D721Med (cell line): ENCODE measurements at regions not wholly inside any gene's neighbourhood (a gene's known extent, or its start where the extent isn't known, plus 50 kb on each side); places are given as distances from the start of the nearest gene placed in this dataset.

Experiments used
- DNase-seq: peaks from one replicate; pipeline ENCODE4 v3.0.0; 2011; ENCODE audit warnings: low spot score; ENCODE audit not compliant: insufficient read length
- FAIRE-seq: peaks from 2 replicates; lab custom pipeline; 2011; peaks lifted over from hg19 to GRCh38; lab: Jason Lieb, UNC
- CTCF ChIP-seq: IDR thresholded peaks from 2 replicates; pipeline ENCODE4 v1.5.1; 2012; ENCODE audit warnings: mild to moderate bottlenecking, control low read depth; ENCODE audit not compliant: insufficient read depth; ENCODE audit errors: missing control alignments

DNA sequence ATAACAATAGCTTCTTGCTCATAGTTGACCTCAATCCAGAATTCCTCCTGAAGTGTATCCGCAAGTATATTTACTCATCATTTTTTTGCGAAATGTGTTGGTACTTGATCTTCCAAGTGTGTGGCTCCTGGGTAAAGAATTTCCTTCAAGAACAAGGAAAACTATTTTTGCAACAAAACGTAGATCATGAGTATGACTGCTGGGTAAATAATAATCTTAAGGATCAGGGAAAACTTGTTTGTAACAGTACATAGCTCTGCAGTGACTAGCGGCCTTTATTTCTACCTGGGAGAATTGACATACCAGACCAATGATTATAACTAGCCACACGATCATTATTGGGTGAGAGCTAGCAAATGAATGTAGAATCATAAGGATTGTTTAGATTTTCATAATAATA, 1311.7 kb downstream of the ARAP2 start:
- DNase-seq (no peak), FAIRE-seq (no peak)
- TF ChIP-seq CTCF = no peak

DNA sequence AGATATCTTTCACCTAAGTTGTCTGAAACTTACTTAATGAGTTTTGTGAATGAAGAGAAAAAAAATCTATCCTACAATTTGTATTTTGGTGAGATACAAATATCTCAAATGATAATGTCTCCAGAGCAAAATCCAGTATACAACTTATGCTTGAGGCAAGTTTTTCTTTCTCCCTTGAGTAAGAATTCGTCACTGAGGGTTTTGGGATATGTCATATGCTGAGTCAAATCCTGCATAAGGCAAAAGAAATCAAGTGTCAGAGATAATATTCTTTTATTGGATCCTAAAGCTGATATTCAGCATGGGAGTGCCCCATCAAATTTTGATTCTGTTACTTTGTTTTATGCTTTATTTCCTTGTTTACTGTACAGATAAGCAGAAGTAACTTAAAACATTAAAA, 1308.6 kb downstream of the ARAP2 start:
- no peak for FAIRE-seq
- no peak for TF ChIP-seq CTCF
- DNase-seq = no peak

DNA sequence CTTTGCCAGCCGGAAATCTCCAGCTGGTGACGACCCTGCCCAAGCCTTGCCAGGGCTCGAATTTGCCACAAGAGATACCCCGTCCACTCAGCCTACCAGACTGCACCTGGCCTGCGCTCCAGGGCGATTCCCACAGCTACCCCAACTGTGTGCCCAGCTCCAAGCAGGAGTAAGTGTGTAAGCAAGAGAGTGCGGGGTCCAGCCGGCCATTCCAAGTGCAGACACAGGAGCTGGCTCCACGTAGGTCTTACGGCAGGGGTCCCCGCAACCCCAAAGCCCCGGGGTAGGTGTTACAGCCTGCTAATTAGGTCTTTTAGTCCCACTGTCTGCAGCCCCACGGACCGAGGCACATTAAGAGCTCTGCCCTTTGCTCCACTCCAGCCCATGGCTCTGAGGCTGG, 1305.2 kb downstream of the ARAP2 start:
- FAIRE-seq (no peak), DNase-seq (no peak)
- no peak for TF ChIP-seq CTCF

DNA sequence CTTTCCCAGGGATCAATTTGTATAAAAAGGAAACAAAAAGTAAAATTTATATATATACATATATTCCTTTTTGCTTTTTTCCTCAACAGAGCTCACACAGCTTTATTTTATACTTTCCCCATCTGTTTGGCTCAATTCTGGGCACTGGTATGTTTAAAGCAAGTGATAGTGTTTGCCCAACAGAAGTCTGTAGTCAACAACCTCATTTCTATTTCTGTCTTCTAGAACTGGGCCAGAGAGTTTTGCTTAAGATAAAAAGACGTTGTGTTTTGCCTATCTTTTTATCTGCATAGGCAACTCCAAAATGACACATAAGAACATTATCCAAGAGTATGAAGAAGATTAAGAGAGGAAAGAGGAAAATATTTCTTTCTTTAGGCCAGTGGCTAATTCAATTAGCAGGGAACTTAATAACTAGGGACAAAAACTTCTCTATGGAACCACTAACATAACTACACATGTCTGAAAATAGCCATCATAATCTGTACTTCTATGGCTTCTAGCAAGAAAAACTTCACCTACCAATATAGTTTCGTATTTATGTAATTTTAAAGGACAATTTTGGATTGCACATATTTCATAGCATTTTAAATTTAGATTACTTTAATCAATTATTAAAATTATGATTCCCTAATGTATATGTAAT, 1300.5 kb downstream of the ARAP2 start:
- FAIRE-seq (no peak), DNase-seq (no peak)
- TF ChIP-seq CTCF = no peak

GRCh38 chr4:34950926-34951325, 1293.4 kb downstream of the ARAP2 start:
- DNase-seq (no peak), FAIRE-seq (no peak)
- no peak for TF ChIP-seq CTCF

DNA sequence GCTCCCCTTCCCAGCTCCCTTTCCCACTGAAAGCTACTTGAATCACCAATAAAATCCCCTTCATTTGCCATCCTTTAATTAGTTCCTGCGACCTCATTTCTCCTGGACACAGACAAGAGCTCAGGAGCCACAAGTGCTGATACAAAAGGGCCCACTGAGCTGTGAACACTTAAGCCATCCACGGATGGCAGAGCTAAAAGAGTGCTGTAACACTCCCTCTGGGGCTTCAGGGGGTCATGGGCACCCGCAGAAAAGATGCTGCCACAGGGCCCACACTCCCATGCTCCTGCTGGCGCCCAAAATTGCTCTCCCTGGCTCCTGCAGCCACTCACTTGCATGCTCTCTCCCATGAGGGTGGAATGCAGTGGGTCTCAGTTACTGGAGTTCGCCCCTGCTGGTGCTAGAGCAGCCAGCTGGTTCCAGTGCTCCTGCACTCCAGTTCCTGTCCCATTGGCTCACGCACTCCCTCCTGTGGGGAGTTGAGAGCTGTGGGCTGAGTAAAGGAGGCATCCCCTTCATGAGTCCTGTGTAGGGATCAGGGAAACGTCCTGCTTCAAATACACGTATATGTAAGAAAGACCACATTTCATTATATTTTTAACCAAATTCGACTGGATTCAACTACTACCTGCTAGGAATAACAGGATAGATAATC, 1291.0 kb downstream of the ARAP2 start:
- DNase-seq (no peak), FAIRE-seq (no peak)
- no peak for TF ChIP-seq CTCF

DNA sequence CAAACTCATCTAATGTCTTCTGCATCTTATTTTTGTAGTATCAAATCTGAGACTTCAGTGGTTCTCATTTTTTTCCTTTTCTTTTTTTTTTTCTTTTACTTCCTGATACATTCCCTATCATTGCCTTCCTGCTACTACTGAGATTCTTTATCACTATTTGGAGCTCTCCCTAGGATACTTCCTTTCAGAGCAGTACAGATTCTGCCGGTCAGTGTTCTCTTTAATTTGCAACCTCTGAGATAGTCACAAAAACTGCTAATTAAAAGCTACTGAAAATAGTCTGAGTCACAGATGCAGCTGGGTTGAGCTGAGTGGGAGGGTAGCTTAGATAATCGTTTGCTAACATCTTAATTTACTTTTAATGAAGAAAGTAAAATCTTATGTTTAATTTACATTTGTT, 1279.7 kb downstream of the ARAP2 start:
- no peak for FAIRE-seq
- no peak for DNase-seq
- no peak for TF ChIP-seq CTCF
